Panc1 (cell line): ENCODE measurements at regions not wholly inside any gene's neighbourhood (a gene's known extent, or its start where the extent isn't known, plus 50 kb on each side); places are given as distances from the start of the nearest gene placed in this dataset.

Source experiments
- ATAC-seq: fragments of 200-7000 bp; cut with Tn5 transposase; 2 replicates; pipeline ENCODE4 v1.9.1; 2020; ENCODE audit warnings: mild to moderate bottlenecking, moderate library complexity
- BruUV-seq: library from RNA; stranded (reverse); fragments of 400-500 nt; replicated peaks from 2 replicates; lab custom pipeline; 2021; lab: Mats Ljungman, UMichigan
- CTCF ChIA-PET: fragments of 300-600 bp; sonication (Branson Sonifier 250); formaldehyde crosslinking; loops from one replicate; lab custom pipeline; 2022; ENCODE audit warnings: antibody characterized with exemption; lab: Charles Lee
- POLR2A ChIA-PET: fragments of 300-600 bp; sonication (Branson Sonifier 250); formaldehyde crosslinking; loops from one replicate; lab custom pipeline; 2022; ENCODE audit warnings: antibody characterized with exemption; lab: Charles Lee
- DNase-seq: peaks from one replicate; pipeline ENCODE4 v3.0.0-alpha.2; 2010; ENCODE audit warnings: low read depth, low spot score
- H3K27ac ChIP-seq: 2 replicates; pipeline ENCODE4 v1.5.1; 2011; ENCODE audit warnings: mild to moderate bottlenecking, low read length, inconsistent platforms
- H3K27me3 ChIP-seq: fragments of 200-500 bp; sonication (Bioruptor generic); 2 replicates; pipeline ENCODE4 v1.6.0; 2014; ENCODE audit warnings: low read length, inconsistent platforms; ENCODE audit not compliant: control insufficient read depth, insufficient read depth
- H3K36me3 ChIP-seq: fragments of 200-500 bp; sonication (Bioruptor generic); 2 replicates; pipeline ENCODE4 v1.5.1; 2014; ENCODE audit warnings: inconsistent platforms, mild to moderate bottlenecking, low read length, moderate library complexity; ENCODE audit not compliant: control insufficient read depth, insufficient read depth
- H3K4me1 ChIP-seq: 2 replicates; pipeline ENCODE4 v1.5.1; 2011; ENCODE audit warnings: inconsistent platforms, mild to moderate bottlenecking, low read length, moderate library complexity; ENCODE audit not compliant: control insufficient read depth, insufficient read depth
- H3K4me3 ChIP-seq, 2 experiments: 2 replicates each; pipeline ENCODE4 v1.5.1; 2011 to 2012; ENCODE audit warnings: low read depth in 2 of 2, low read length in 2 of 2, mild to moderate bottlenecking in 2 of 2, inconsistent platforms in 1 of 2, moderate library complexity in 1 of 2
- H3K9me3 ChIP-seq: fragments of 200-500 bp; sonication (Bioruptor generic); 2 replicates; pipeline ENCODE4 v1.5.1; 2014; ENCODE audit warnings: low read depth, mild to moderate bottlenecking, inconsistent platforms, low read length, moderate library complexity; ENCODE audit not compliant: control insufficient read depth, insufficient read depth
- POLR2AphosphoS5 ChIP-seq: IDR thresholded peaks from 2 replicates; pipeline ENCODE4 v1.6.1; 2012; ENCODE audit warnings: mild to moderate bottlenecking, low read depth, low read length, moderate library complexity
- SIN3A ChIP-seq: IDR thresholded peaks from 2 replicates; pipeline ENCODE4 v1.6.1; 2012; ENCODE audit warnings: low read depth, mild to moderate bottlenecking, low read length, moderate library complexity, borderline replicate concordance; ENCODE audit not compliant: insufficient read depth
- TCF7L2 ChIP-seq: IDR thresholded peaks from 2 replicates; pipeline ENCODE4 v1.6.1; 2011; ENCODE audit warnings: mild to moderate bottlenecking, low read depth, low read length, inconsistent platforms
- in situ Hi-C: cut with HindIII; loops from 2 replicates; pipeline ENCODE4 v1.10.0; 2016; ENCODE audit warnings: low sequenced_read_pairs, low pct_unique_long_range_greater_than_20kb
- intact Hi-C: fragments of 100-400 bp; cut with micrococcal nuclease; formaldehyde crosslinking; loops from one replicate; pipeline ENCODE4 v1.10.0; 2022; ENCODE audit not compliant: unreplicated experiment
- TF ChIP-seq, protein P1 (sequence below): fragments of 450-650 bp; IDR thresholded peaks from 2 replicates; pipeline ENCODE4 v1.5.1; 2017; ENCODE audit warnings: mild to moderate bottlenecking
- TF ChIP-seq, protein P2 (sequence below), 2 experiments: IDR thresholded peaks; 2 replicates each; pipeline ENCODE4 v1.6.1; 2011 to 2012; ENCODE audit warnings: low read depth in 2 of 2, control low read depth in 1 of 2, low read length in 1 of 2, mild to moderate bottlenecking in 1 of 2, moderate library complexity in 1 of 2; ENCODE audit not compliant: insufficient read depth in 1 of 2

DNA sequence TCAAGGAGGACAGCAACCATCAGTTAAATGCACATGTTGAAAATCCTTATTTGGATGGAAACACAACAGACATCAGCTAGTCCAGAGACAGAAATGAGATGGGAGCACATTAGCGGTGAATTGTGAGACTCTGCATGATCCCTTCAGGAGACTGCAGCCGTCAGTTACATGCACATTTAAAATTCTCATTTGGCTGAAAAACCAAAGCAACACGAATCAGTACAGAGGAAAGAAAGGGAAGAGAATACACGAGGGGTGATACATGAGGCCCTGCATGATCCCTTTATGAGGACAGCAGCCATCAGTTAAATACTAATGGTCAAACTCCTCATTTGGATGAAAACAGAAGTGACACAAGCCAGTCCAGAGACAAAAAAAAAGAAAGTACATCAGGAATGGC lies 123.4 kb downstream of the PTPRS start:
- in situ Hi-C loops = no loop called here
- Histone ChIP-seq H3K4me1 (no peaks in the 10 kb centered on the region), H3K36me3 (no peaks in the 10 kb centered on the region; the same call in 1 of the 2 replicates), H3K27ac (no peak overlapping the region), H3K4me3 (no peak overlapping the region), H3K27me3 (no peaks in the 10 kb centered on the region), H3K9me3 (no peaks in the 10 kb centered on the region)
- ChIA-PET CTCF (no interaction called here), POLR2A (no interaction called here)
- intact Hi-C loops = no loop called here
- ATAC-seq (no peak), DNase-seq (no peak)
- TF ChIP-seq POLR2AphosphoS5 (no peak), TCF7L2 (no peak), SIN3A (no peak)
- TF ChIP-seq, protein P1, sequence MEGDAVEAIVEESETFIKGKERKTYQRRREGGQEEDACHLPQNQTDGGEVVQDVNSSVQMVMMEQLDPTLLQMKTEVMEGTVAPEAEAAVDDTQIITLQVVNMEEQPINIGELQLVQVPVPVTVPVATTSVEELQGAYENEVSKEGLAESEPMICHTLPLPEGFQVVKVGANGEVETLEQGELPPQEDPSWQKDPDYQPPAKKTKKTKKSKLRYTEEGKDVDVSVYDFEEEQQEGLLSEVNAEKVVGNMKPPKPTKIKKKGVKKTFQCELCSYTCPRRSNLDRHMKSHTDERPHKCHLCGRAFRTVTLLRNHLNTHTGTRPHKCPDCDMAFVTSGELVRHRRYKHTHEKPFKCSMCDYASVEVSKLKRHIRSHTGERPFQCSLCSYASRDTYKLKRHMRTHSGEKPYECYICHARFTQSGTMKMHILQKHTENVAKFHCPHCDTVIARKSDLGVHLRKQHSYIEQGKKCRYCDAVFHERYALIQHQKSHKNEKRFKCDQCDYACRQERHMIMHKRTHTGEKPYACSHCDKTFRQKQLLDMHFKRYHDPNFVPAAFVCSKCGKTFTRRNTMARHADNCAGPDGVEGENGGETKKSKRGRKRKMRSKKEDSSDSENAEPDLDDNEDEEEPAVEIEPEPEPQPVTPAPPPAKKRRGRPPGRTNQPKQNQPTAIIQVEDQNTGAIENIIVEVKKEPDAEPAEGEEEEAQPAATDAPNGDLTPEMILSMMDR = no peak
- BruUV-seq = no TSS peak

DNA sequence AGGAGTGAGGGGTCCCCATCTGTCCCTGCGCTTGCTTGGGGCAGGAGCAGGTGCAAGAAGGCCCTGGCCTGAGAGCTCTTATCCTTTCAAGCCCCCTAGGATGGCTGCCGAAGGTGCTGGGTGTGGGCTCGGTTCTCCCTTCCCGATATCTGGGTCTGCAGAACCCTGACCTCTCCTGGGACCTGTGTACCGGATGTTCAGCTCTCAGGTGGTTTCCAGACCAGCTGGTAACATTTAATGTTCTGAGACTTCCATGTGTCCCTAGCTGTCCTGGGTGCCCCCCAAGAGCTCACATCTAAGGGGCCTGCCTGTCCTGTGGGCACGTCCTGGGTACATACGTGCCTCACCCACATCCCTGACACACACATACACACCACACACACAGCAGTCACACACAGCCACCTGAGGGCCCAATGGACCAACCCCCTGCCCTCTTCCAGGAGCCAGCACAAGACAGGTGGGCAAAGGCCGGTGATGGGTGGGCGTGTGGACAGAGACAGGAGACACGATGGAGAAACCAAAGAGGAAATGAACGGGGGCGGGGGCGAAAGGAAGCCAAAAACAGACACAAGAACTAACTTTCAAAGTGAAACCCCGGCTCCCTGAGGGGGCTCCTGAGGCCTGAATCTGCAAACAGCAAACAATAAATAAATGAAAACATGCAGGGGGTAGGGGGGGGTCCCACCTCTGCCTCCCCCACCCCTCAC lies 124.3 kb downstream of the PTPRS start:
- H3K4me3 ChIP-seq = no peak overlapping the region
- H3K4me1 ChIP-seq = no peaks in the 10 kb centered on the region
- CTCF ChIA-PET = no interaction called here
- in situ Hi-C loops (no loop called here), intact Hi-C loops (no loop called here)
- no peak overlapping the region for H3K27ac ChIP-seq
- BruUV-seq = no TSS peak
- ATAC-seq (no peak), DNase-seq (no peak)
- H3K9me3 ChIP-seq = no peaks in the 10 kb centered on the region
- POLR2A ChIA-PET = no interaction called here
- TF ChIP-seq, protein P1 = no peak
- TF ChIP-seq TCF7L2 (no peak), SIN3A (no peak), POLR2AphosphoS5 (no peak)
- TF ChIP-seq, protein P2, sequence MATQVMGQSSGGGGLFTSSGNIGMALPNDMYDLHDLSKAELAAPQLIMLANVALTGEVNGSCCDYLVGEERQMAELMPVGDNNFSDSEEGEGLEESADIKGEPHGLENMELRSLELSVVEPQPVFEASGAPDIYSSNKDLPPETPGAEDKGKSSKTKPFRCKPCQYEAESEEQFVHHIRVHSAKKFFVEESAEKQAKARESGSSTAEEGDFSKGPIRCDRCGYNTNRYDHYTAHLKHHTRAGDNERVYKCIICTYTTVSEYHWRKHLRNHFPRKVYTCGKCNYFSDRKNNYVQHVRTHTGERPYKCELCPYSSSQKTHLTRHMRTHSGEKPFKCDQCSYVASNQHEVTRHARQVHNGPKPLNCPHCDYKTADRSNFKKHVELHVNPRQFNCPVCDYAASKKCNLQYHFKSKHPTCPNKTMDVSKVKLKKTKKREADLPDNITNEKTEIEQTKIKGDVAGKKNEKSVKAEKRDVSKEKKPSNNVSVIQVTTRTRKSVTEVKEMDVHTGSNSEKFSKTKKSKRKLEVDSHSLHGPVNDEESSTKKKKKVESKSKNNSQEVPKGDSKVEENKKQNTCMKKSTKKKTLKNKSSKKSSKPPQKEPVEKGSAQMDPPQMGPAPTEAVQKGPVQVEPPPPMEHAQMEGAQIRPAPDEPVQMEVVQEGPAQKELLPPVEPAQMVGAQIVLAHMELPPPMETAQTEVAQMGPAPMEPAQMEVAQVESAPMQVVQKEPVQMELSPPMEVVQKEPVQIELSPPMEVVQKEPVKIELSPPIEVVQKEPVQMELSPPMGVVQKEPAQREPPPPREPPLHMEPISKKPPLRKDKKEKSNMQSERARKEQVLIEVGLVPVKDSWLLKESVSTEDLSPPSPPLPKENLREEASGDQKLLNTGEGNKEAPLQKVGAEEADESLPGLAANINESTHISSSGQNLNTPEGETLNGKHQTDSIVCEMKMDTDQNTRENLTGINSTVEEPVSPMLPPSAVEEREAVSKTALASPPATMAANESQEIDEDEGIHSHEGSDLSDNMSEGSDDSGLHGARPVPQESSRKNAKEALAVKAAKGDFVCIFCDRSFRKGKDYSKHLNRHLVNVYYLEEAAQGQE (IDR thresholded peaks at IDR 0.05; ENCODE audit: insufficient read depth in 1 of 2, low read depth in 2 of 2, low read length in 1 of 2) = no peak
- no peaks in the 10 kb centered on the region; the same call in 1 of the 2 replicates for H3K36me3 ChIP-seq
- no peaks in the 10 kb centered on the region for H3K27me3 ChIP-seq
